ENCODE measurements at regions not wholly inside any gene's neighbourhood (a gene's known extent, or its start where the extent isn't known, plus 50 kb on each side); places are given as distances from the start of the nearest gene placed in this dataset.

- Histone ChIP-seq H4K5ac (ENCODE audit: insufficient read length, low read depth, low read length) (no peak overlapping the region), H2BK20ac (ENCODE audit: low read depth, low read length, poor library complexity, severe bottlenecking) (no peak overlapping the region), H3K79me2 (ENCODE audit: insufficient read depth, low read length) (no peaks in the 10 kb centered on the region), H2AK5ac (ENCODE audit: insufficient read length, low read length) (no peak overlapping the region), H4K20me1 (ENCODE audit: control insufficient read depth, insufficient read depth, insufficient read length) (no peaks in the 10 kb centered on the region), H3K56ac (ENCODE audit: insufficient read length, low read depth, low read length) (no peak overlapping the region), H2BK12ac (ENCODE audit: insufficient read length, low read depth, low read length) (no peak overlapping the region), H2BK120ac (ENCODE audit: low read depth, low read length, poor library complexity, severe bottlenecking) (no peak overlapping the region), H4K91ac (ENCODE audit: insufficient read length, low read depth, low read length) (no peak overlapping the region), H4K8ac (replicated peaks; ENCODE audit: insufficient read length, low read depth, low read length) (no peak overlapping the region), H3K23ac (ENCODE audit: insufficient read length, low read depth, low read length) (no peak overlapping the region), H3K14ac (ENCODE audit: insufficient read depth, low read length) (no peak overlapping the region), H2AFZ (ENCODE audit: low read length) (no peak overlapping the region), H3K79me1 (ENCODE audit: insufficient read depth, low read depth, low read length, poor library complexity, severe bottlenecking) (no peaks in the 10 kb centered on the region), H3K9ac (ENCODE audit: extremely low read depth, insufficient read length, low read length) (no peak overlapping the region), H2BK5ac (ENCODE audit: insufficient read length, low read length) (no peak overlapping the region), H3K4me2 (ENCODE audit: insufficient read depth, insufficient read length, low read length) (no peak overlapping the region), H3K4ac (ENCODE audit: low read depth, low read length) (no peak overlapping the region), H3K4me1 (ENCODE audit: insufficient read depth, low read length) (peaks cover 3% of the 10 kb centered on the region; the same call in 1 of the 2 replicates), H3K27ac (ENCODE audit: insufficient read length, low read depth, low read length) (no peak overlapping the region), H2BK15ac (ENCODE audit: low read depth, low read length) (no peak overlapping the region), H3T11ph (ENCODE audit: low read length) (no peak overlapping the region), H3K9me3 (ENCODE audit: control insufficient read depth, low read depth, low read length) (no peaks in the 10 kb centered on the region), H3K23me2 (ENCODE audit: insufficient read length, low read depth, low read length, poor library complexity, severe bottlenecking) (no peaks in the 10 kb centered on the region), H3K27me3 (ENCODE audit: insufficient read depth, low read length) (no peaks in the 10 kb centered on the region), H3K18ac (ENCODE audit: insufficient read length, low read depth, low read length) (no peak overlapping the region)
- TF ChIP-seq, protein P1, sequence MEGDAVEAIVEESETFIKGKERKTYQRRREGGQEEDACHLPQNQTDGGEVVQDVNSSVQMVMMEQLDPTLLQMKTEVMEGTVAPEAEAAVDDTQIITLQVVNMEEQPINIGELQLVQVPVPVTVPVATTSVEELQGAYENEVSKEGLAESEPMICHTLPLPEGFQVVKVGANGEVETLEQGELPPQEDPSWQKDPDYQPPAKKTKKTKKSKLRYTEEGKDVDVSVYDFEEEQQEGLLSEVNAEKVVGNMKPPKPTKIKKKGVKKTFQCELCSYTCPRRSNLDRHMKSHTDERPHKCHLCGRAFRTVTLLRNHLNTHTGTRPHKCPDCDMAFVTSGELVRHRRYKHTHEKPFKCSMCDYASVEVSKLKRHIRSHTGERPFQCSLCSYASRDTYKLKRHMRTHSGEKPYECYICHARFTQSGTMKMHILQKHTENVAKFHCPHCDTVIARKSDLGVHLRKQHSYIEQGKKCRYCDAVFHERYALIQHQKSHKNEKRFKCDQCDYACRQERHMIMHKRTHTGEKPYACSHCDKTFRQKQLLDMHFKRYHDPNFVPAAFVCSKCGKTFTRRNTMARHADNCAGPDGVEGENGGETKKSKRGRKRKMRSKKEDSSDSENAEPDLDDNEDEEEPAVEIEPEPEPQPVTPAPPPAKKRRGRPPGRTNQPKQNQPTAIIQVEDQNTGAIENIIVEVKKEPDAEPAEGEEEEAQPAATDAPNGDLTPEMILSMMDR (conservative IDR thresholded peaks at IDR 0.05), result no peak
- WGBS (ENCODE audit: extremely low coverage, insufficient read length, low lambda C conversion rate), result no CpG with 5 or more reads among the region's 1 CpG
- H3K9me3 Mint-ChIP-seq, result peaks cover 6 to 8% of the 10 kb centered on the region in 2 experiments; a peak in 3 of 5 replicates
- no peak for DNase-seq
- H3K27me3 Mint-ChIP-seq (ENCODE audit: low read depth), result no peaks in the 10 kb centered on the region
- H3K4me1 Mint-ChIP-seq, result peaks cover 10 to 12% of the 10 kb centered on the region in 2 experiments
- peaks cover 0 to 9% (median 7%) of the 10 kb centered on the region in 3 experiments; a peak in 3 of 7 replicates for H3K36me3 Mint-ChIP-seq (ENCODE audit: insufficient read depth in 1 of 3, low read depth in 3 of 3)
- no peak overlapping the region for H3K4me3 Mint-ChIP-seq
- no peak overlapping the region; a peak in 1 of 7 replicates for H3K27ac Mint-ChIP-seq
Measured at GRCh38 chr2:161557538-161557937, 66.7 kb upstream of the SLC4A10 start.

Measured in H9 (cell line).